ENCODE measurements at regions not wholly inside any gene's neighbourhood (a gene's known extent, or its start where the extent isn't known, plus 50 kb on each side); places are given as distances from the start of the nearest gene placed in this dataset.

DNA sequence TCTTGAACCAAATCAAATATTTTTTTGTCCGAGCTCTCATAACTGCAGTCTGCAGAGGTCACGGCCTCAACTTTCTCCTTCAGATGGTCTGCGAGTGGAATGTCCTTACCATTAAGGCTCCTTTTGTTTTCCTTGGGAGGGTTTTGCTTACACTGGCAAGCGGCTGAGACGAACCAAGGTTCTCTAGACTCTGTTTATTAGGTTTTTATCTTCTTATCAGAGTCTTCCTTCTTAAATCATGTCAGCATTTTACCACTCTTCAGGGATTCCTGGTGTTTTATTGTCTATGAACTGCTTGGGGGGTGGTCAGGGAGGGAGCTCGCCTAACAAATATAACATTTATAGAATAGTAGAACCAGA is 773.7 kb upstream of the NR2F2 start:
- Mint-ChIP-seq H3K9me3 (ENCODE audit: unreplicated experiment) (no peaks in the 10 kb centered on the region), H3K4me1 (ENCODE audit: low read depth, unreplicated experiment) (no peaks in the 10 kb centered on the region), H3K27me3 (ENCODE audit: unreplicated experiment) (no peaks in the 10 kb centered on the region), H3K27ac (ENCODE audit: unreplicated experiment) (no peak overlapping the region), H3K36me3 (ENCODE audit: unreplicated experiment) (no peaks in the 10 kb centered on the region), H3K4me3 (ENCODE audit: unreplicated experiment) (no peak overlapping the region)
- TF ChIP-seq CTCF (IDR thresholded peaks at IDR 0.05; ENCODE audit: partially characterized antibody, unreplicated experiment) = no peak
- DNase-seq = no peak

- no peaks in the 10 kb centered on the region for H3K36me3 Mint-ChIP-seq (ENCODE audit: unreplicated experiment)
- H3K9me3 Mint-ChIP-seq (ENCODE audit: unreplicated experiment) = no peaks in the 10 kb centered on the region
- H3K27ac Mint-ChIP-seq (ENCODE audit: unreplicated experiment) = no peak overlapping the region
- no peaks in the 10 kb centered on the region for H3K4me1 Mint-ChIP-seq (ENCODE audit: low read depth, unreplicated experiment)
- H3K4me3 Mint-ChIP-seq (ENCODE audit: unreplicated experiment) = no peak overlapping the region
- DNase-seq = no peak
- no peaks in the 10 kb centered on the region for H3K27me3 Mint-ChIP-seq (ENCODE audit: unreplicated experiment)
- TF ChIP-seq CTCF (IDR thresholded peaks at IDR 0.05; ENCODE audit: partially characterized antibody, unreplicated experiment) = no peak
Observed at GRCh38 chr15:95557226-95558046, 773.1 kb upstream of the NR2F2 start.

DNA sequence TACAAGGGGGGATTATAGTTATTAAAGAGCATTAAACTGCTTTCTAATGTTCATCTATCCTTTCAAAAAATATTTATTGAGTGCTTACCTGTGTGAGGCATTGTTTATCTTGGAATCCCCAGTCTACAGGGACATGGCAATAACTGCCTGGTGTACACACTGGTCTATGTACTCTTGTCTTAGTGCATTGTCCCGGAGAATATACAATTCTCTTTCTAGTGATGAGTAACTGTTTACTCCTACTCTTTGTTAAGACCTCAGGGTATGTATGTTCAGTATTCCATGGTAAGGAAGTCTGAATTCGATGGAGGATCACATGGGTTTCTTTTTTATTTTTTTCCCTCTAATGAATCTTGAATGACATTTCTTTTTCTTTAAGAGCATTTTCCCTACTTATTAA is 772.4 kb upstream of the NR2F2 start:
- DNase-seq = no peak
- no peak overlapping the region for H3K4me3 Mint-ChIP-seq (ENCODE audit: unreplicated experiment)
- H3K27ac Mint-ChIP-seq (ENCODE audit: unreplicated experiment) = no peak overlapping the region
- TF ChIP-seq CTCF (IDR thresholded peaks at IDR 0.05; ENCODE audit: partially characterized antibody, unreplicated experiment) = no peak
- H3K9me3 Mint-ChIP-seq (ENCODE audit: unreplicated experiment) = no peaks in the 10 kb centered on the region
- no peaks in the 10 kb centered on the region for H3K27me3 Mint-ChIP-seq (ENCODE audit: unreplicated experiment)
- H3K4me1 Mint-ChIP-seq (ENCODE audit: low read depth, unreplicated experiment) = no peaks in the 10 kb centered on the region
- H3K36me3 Mint-ChIP-seq (ENCODE audit: unreplicated experiment) = no peaks in the 10 kb centered on the region

- Mint-ChIP-seq H3K4me1 (ENCODE audit: low read depth, unreplicated experiment) (no peaks in the 10 kb centered on the region), H3K4me3 (ENCODE audit: unreplicated experiment) (no peak overlapping the region), H3K27me3 (ENCODE audit: unreplicated experiment) (no peaks in the 10 kb centered on the region), H3K27ac (ENCODE audit: unreplicated experiment) (no peak overlapping the region), H3K9me3 (ENCODE audit: unreplicated experiment) (no peaks in the 10 kb centered on the region), H3K36me3 (ENCODE audit: unreplicated experiment) (no peaks in the 10 kb centered on the region)
- DNase-seq = no peak
- TF ChIP-seq CTCF (IDR thresholded peaks at IDR 0.05; ENCODE audit: partially characterized antibody, unreplicated experiment) = no peak
Observed at GRCh38 chr15:95558916-95559315, 771.6 kb upstream of the NR2F2 start.

DNA sequence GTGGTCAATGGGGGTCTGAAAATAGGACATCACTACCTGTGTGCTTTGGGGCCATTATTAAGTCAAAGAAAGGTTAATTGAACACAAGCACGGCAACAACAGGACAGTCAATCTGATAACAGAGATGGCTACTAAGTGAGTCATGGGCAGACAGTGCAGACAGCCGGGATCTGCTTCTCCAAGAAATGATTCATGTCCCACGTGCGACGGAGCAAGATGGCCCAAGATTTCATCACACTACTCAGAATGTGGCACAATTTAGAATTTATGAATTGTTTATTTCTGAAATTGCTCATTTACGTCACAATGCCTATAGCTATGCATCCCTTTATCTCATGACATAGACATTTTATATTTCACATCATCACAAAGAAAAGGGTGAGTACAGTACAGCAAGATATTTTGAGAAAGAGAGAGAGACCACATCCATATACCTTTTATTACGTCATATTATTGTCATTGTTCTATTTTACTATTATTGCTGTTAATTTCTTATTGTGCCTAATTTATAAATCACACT is 770.6 kb upstream of the NR2F2 start:
- no peak for DNase-seq
- no peaks in the 10 kb centered on the region for H3K27me3 Mint-ChIP-seq (ENCODE audit: unreplicated experiment)
- no peaks in the 10 kb centered on the region for H3K9me3 Mint-ChIP-seq (ENCODE audit: unreplicated experiment)
- H3K4me1 Mint-ChIP-seq (ENCODE audit: low read depth, unreplicated experiment) = no peaks in the 10 kb centered on the region
- no peak for TF ChIP-seq CTCF (IDR thresholded peaks at IDR 0.05; ENCODE audit: partially characterized antibody, unreplicated experiment)
- H3K4me3 Mint-ChIP-seq (ENCODE audit: unreplicated experiment) = no peak overlapping the region
- H3K36me3 Mint-ChIP-seq (ENCODE audit: unreplicated experiment) = no peaks in the 10 kb centered on the region
- no peak overlapping the region for H3K27ac Mint-ChIP-seq (ENCODE audit: unreplicated experiment)

Data from glutamatergic neuron (in vitro differentiated cells).